ENCODE measurements at regions not wholly inside any gene's neighbourhood (a gene's known extent, or its start where the extent isn't known, plus 50 kb on each side); places are given as distances from the start of the nearest gene placed in this dataset.

DNA sequence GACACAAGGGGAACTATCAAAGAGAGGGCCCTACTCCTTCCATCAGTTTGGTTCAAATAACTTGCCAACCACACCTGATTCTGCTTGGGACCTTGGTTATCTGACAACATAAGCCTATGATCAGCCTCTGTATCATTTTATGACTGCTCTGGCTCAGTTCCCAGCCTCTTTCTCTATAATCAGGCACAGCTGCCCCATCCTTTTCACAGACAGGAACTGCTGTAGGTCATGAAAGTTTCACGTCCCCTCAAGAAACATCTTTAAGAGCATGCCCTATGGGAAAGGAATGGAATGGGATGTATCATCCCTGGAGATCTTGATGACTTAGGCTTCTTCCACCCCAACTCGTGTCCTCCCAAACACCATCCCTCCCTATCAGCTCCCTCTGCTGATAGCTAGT, 243.4 kb downstream of the AR start:
- no peaks in the 10 kb centered on the region for H3K27me3 ChIP-seq (ENCODE audit: insufficient read depth, poor library complexity, severe bottlenecking)
- TF ChIP-seq REST (IDR thresholded peaks at IDR 0.05; ENCODE audit: insufficient replicate concordance, low read depth): no peak
- H3K4me3 ChIP-seq (replicated peaks; ENCODE audit: insufficient read depth, low read length): no peak overlapping the region
- DNase-seq (ENCODE audit: low read depth in 1 of 2, low spot score in 1 of 2): no peak
- H3K27ac ChIP-seq (replicated peaks): no peak overlapping the region

DNA sequence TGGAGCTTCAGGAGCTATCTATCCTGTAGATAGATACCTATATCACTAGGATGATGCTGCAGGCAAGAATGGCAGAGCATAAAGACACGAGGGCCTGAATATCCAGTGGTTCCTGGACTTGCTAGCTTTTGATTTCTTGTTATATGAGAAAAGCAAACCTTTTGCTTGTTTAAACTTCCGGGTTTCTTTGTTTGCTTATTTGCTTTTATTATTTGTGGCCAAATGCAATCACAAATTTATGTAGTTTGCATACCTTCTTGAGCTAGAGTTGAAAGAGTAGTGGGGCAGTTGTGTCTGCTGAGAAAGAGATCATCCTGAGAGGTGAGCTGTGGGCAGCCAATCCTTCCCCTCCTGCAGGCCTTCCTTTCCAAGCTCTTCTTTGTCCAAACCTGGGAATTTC, 245.7 kb downstream of the AR start:
- TF ChIP-seq GABPA (IDR thresholded peaks at IDR 0.05; ENCODE audit: low read depth) (no peak), REST (IDR thresholded peaks at IDR 0.05; ENCODE audit: insufficient replicate concordance, low read depth) (no peak), POLR2AphosphoS5 (IDR thresholded peaks at IDR 0.05; ENCODE audit: low read depth) (no peak), SPI1 (IDR thresholded peaks at IDR 0.05; ENCODE audit: borderline replicate concordance, low read depth) (no peak), CTCF (IDR thresholded peaks at IDR 0.05; ENCODE audit: insufficient read depth, low read length) (no peak)
- Histone ChIP-seq H3K27ac (replicated peaks) (no peak overlapping the region), H3K4me3 (replicated peaks; ENCODE audit: insufficient read depth, low read length) (no peak overlapping the region), H3K27me3 (ENCODE audit: insufficient read depth, poor library complexity, severe bottlenecking) (no peaks in the 10 kb centered on the region)
- DNase-seq (ENCODE audit: low read depth in 1 of 2, low spot score in 1 of 2): no peak

All from HL-60 (cell line).